Endothelial cell (in vitro differentiated cells): ENCODE measurements at regions not wholly inside any gene's neighbourhood (a gene's known extent, or its start where the extent isn't known, plus 50 kb on each side); places are given as distances from the start of the nearest gene placed in this dataset.

Experiments used
- DNase-seq: peaks from one replicate; pipeline ENCODE4 v3.0.0; 2021; ENCODE audit warnings: low spot score
- H3K27ac Mint-ChIP-seq: one replicate; pipeline ENCODE4 v1.8.0; 2021; ENCODE audit warnings: mixed read lengths, inconsistent platforms; ENCODE audit not compliant: unreplicated experiment
- H3K27me3 Mint-ChIP-seq: one replicate; pipeline ENCODE4 v1.8.0; 2021; ENCODE audit warnings: mild to moderate bottlenecking, moderate library complexity, mixed read lengths, inconsistent platforms; ENCODE audit not compliant: unreplicated experiment
- H3K36me3 Mint-ChIP-seq: one replicate; pipeline ENCODE4 v1.8.0; 2021; ENCODE audit warnings: mild to moderate bottlenecking, low read depth, mixed read lengths, inconsistent platforms; ENCODE audit not compliant: unreplicated experiment
- H3K4me1 Mint-ChIP-seq: one replicate; pipeline ENCODE4 v1.8.0; 2021; ENCODE audit warnings: mild to moderate bottlenecking, mixed read lengths, inconsistent platforms; ENCODE audit not compliant: unreplicated experiment
- H3K4me3 Mint-ChIP-seq: one replicate; pipeline ENCODE4 v1.8.0; 2021; ENCODE audit warnings: mild to moderate bottlenecking, mixed read lengths, inconsistent platforms; ENCODE audit not compliant: unreplicated experiment
- H3K9me3 Mint-ChIP-seq: one replicate; pipeline ENCODE4 v1.8.0; 2021; ENCODE audit warnings: mixed read lengths, inconsistent platforms; ENCODE audit not compliant: unreplicated experiment
- TF ChIP-seq, protein P1 (sequence below): fragments of 200-600 bp; sonication (generic); IDR thresholded peaks from one replicate; pipeline ENCODE4 v1.5.0; 2021; ENCODE audit warnings: antibody characterized with exemption; ENCODE audit not compliant: unreplicated experiment

GRCh38 chr7:13288516-13288915, 601.1 kb downstream of the ARL4A start:
- DNase-seq = no peak

GRCh38 chr7:13290975-13291374, 603.5 kb downstream of the ARL4A start:
- H3K9me3 Mint-ChIP-seq = no peaks in the 10 kb centered on the region
- H3K4me1 Mint-ChIP-seq = no peaks in the 10 kb centered on the region
- TF ChIP-seq, protein P1, sequence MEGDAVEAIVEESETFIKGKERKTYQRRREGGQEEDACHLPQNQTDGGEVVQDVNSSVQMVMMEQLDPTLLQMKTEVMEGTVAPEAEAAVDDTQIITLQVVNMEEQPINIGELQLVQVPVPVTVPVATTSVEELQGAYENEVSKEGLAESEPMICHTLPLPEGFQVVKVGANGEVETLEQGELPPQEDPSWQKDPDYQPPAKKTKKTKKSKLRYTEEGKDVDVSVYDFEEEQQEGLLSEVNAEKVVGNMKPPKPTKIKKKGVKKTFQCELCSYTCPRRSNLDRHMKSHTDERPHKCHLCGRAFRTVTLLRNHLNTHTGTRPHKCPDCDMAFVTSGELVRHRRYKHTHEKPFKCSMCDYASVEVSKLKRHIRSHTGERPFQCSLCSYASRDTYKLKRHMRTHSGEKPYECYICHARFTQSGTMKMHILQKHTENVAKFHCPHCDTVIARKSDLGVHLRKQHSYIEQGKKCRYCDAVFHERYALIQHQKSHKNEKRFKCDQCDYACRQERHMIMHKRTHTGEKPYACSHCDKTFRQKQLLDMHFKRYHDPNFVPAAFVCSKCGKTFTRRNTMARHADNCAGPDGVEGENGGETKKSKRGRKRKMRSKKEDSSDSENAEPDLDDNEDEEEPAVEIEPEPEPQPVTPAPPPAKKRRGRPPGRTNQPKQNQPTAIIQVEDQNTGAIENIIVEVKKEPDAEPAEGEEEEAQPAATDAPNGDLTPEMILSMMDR = no peak
- H3K27ac Mint-ChIP-seq = no peak overlapping the region
- H3K36me3 Mint-ChIP-seq = no peaks in the 10 kb centered on the region
- DNase-seq = no peak
- H3K4me3 Mint-ChIP-seq = no peak overlapping the region
- no peaks in the 10 kb centered on the region for H3K27me3 Mint-ChIP-seq

More at GRCh38 chr7:13288516-13288915, 601.1 kb downstream of the ARL4A start:
- Mint-ChIP-seq H3K4me1 (no peaks in the 10 kb centered on the region), H3K27me3 (no peaks in the 10 kb centered on the region), H3K36me3 (no peaks in the 10 kb centered on the region), H3K9me3 (no peaks in the 10 kb centered on the region), H3K27ac (no peak overlapping the region), H3K4me3 (no peak overlapping the region)
- TF ChIP-seq, protein P1 = no peak

GRCh38 chr7:13293264-13294002, 606.0 kb downstream of the ARL4A start:
- Mint-ChIP-seq H3K9me3 (no peaks in the 10 kb centered on the region), H3K27ac (no peak overlapping the region), H3K36me3 (no peaks in the 10 kb centered on the region), H3K4me3 (no peak overlapping the region), H3K4me1 (no peaks in the 10 kb centered on the region), H3K27me3 (no peaks in the 10 kb centered on the region)
- DNase-seq = no peak
- TF ChIP-seq, protein P1 = no peak

DNA sequence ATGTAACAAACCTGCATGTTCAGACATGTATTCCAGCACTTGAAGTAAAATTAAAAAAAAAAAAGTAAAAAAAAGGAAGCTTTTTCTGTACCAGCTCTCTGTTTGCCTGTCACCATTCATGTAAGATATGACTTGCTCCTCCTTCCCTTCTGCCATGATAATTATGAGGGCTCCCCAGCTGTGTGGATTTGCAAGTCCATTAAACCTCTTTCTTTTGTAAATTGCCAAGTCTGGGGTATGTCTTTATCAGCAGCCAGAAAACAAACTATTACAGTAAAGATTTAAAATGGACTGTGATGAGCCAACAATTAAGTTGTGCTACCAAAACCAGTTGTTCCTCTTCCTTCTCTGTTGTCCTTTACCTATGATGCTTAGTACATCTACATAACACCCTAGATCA, 619.6 kb downstream of the ARL4A start:
- no peak overlapping the region for H3K27ac Mint-ChIP-seq
- DNase-seq = no peak
- peaks cover 3% of the 10 kb centered on the region for H3K9me3 Mint-ChIP-seq
- no peak overlapping the region for H3K4me3 Mint-ChIP-seq
- H3K27me3 Mint-ChIP-seq = no peaks in the 10 kb centered on the region
- TF ChIP-seq, protein P1 = no peak
- H3K36me3 Mint-ChIP-seq = peaks cover 4% of the 10 kb centered on the region
- no peaks in the 10 kb centered on the region for H3K4me1 Mint-ChIP-seq

DNA sequence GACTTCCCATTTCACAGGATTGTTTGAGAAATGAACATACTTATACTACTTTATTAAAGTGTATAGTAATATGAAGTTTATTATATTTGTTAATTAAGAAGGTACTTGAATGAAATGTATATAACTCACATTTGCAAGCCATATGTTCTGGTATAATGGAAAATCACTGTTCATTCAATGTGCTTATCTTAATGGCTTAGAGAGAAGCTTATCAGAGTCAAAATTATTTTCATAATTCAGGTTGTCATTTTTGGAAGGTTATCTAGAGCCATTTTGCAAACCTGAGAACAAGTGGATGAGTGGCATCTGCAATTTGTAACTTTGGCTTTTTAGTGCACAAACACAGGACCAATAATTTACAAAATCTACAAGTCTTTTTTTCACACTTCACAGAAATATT, 621.0 kb downstream of the ARL4A start:
- no peak for DNase-seq
- Mint-ChIP-seq H3K4me3 (no peak overlapping the region), H3K36me3 (peaks cover 8% of the 10 kb centered on the region), H3K9me3 (peaks cover 14% of the 10 kb centered on the region), H3K27ac (no peak overlapping the region), H3K4me1 (no peaks in the 10 kb centered on the region), H3K27me3 (no peaks in the 10 kb centered on the region)
- TF ChIP-seq, protein P1 = no peak
